PFSK-1 (cell line): ENCODE measurements at regions not wholly inside any gene's neighbourhood (a gene's known extent, or its start where the extent isn't known, plus 50 kb on each side); places are given as distances from the start of the nearest gene placed in this dataset.

Source experiments
- FOXP2 ChIP-seq: optimal IDR thresholded peaks from 2 replicates; pipeline ENCODE3; 2011; ENCODE audit warnings: borderline replicate concordance, control low read depth, inconsistent platforms; ENCODE audit not compliant: insufficient read depth; ENCODE audit errors: extremely low read length, extremely low read depth
- POLR2AphosphoS5 ChIP-seq: IDR thresholded peaks from 2 replicates; pipeline ENCODE4 v1.6.1; 2012; ENCODE audit warnings: low read depth, mild to moderate bottlenecking, control low read depth, low read length, moderate library complexity
- REST ChIP-seq, 2 experiments: IDR thresholded peaks; 2 replicates each; pipeline versions ENCODE4 v1.6.1 to v1.8.0; 2011 to 2012; ENCODE audit warnings: low read depth in 2 of 2, low read length in 2 of 2, control low read depth in 1 of 2, inconsistent platforms in 1 of 2, mild to moderate bottlenecking in 1 of 2, moderate library complexity in 1 of 2; ENCODE audit not compliant: insufficient read depth in 1 of 2
- SIN3A ChIP-seq: IDR thresholded peaks from 2 replicates; pipeline ENCODE4 v1.6.1; 2012; ENCODE audit warnings: mild to moderate bottlenecking, low read length, moderate library complexity, borderline replicate concordance; ENCODE audit not compliant: insufficient read depth
- TAF1 ChIP-seq: IDR thresholded peaks from 2 replicates; pipeline ENCODE4 v1.6.1; 2012; ENCODE audit warnings: low read length, control low read depth, borderline replicate concordance; ENCODE audit not compliant: insufficient read depth

- TF ChIP-seq REST (IDR thresholded peaks at IDR 0.05; ENCODE audit: insufficient read depth in 1 of 2, low read depth in 2 of 2, low read length in 2 of 2) (no peak), TAF1 (no peak), FOXP2 (no peak), POLR2AphosphoS5 (no peak), SIN3A (no peak)
Observed at GRCh38 chr22:19646383-19646782, 67.9 kb upstream of the SEPTIN5 start.
